Prostate gland (tissue), 2 donors: ENCODE measurements at regions not wholly inside any gene's neighbourhood (a gene's known extent, or its start where the extent isn't known, plus 50 kb on each side); places are given as distances from the start of the nearest gene placed in this dataset.

Experiments used
- POLR2A ChIP-seq: fragments of 450-650 bp; IDR thresholded peaks from one replicate; pipeline ENCODE4 v1.6.1; 2016; ENCODE audit warnings: antibody characterized with exemption, mild to moderate bottlenecking
- POLR2AphosphoS5 ChIP-seq: sonication (generic); formaldehyde crosslinking; IDR thresholded peaks from one replicate; pipeline ENCODE4 v1.6.1; 2017; ENCODE audit warnings: antibody characterized with exemption
- TF ChIP-seq, protein P1 (sequence below), 4 experiments: fragments of 200-600 bp in 2 of 4; fragments of 450-650 bp in 2 of 4; sonication (generic) in 2 of 4; IDR thresholded peaks; 1 replicate in 3 of 4; 2 replicates in 1 of 4; pipeline ENCODE4 v1.5.1; 2016 to 2019; ENCODE audit warnings: antibody characterized with exemption in 4 of 4, mild to moderate bottlenecking in 2 of 4, moderate library complexity in 2 of 4

DNA sequence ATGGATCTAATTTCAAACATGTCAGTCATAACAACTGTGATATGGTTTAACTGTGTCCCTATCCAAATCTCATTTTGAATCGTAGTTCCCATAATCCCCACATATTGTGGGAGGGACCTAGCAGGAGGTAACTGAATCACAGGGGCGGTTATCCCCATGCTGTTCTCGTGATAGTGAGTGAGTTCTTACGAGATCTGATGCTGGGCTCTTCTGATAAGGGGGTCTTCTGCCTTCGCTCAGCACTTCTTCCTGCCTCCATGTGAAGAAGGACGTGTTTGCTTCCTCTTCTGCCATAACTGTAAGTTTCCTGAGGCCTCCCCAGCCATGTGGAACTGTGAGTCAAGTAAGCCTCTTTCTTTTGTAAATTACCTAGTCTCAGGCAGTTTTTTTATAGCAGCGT, 138.0 kb upstream of the PCGF5 start:
- TF ChIP-seq, protein P1, sequence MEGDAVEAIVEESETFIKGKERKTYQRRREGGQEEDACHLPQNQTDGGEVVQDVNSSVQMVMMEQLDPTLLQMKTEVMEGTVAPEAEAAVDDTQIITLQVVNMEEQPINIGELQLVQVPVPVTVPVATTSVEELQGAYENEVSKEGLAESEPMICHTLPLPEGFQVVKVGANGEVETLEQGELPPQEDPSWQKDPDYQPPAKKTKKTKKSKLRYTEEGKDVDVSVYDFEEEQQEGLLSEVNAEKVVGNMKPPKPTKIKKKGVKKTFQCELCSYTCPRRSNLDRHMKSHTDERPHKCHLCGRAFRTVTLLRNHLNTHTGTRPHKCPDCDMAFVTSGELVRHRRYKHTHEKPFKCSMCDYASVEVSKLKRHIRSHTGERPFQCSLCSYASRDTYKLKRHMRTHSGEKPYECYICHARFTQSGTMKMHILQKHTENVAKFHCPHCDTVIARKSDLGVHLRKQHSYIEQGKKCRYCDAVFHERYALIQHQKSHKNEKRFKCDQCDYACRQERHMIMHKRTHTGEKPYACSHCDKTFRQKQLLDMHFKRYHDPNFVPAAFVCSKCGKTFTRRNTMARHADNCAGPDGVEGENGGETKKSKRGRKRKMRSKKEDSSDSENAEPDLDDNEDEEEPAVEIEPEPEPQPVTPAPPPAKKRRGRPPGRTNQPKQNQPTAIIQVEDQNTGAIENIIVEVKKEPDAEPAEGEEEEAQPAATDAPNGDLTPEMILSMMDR (IDR thresholded peaks at IDR 0.05), result no peak
- TF ChIP-seq POLR2AphosphoS5, result no peak
- TF ChIP-seq POLR2A, result no peak
